K562 (cell line): ENCODE measurements at regions not wholly inside any gene's neighbourhood (a gene's known extent, or its start where the extent isn't known, plus 50 kb on each side); places are given as distances from the start of the nearest gene placed in this dataset.

Source experiments
- ATAC-seq: fragments of 200-7000 bp; cut with Tn5 transposase; 3 replicates; pipeline ENCODE4 v1.9.1; 2020; ENCODE audit warnings: moderate library complexity
- BruUV-seq: library from RNA; stranded (reverse); fragments of 400-500 nt; replicated peaks from 2 replicates; lab custom pipeline; 2021; lab: Mats Ljungman, UMichigan
- CTCF ChIA-PET: fragments of 300-600 bp; formaldehyde crosslinking; extraction: SDS; loops from one replicate; lab custom pipeline; 2021; ENCODE audit warnings: low intra/inter-chr PET ratio; lab: Yijun Ruan, JAX
- POLR2A ChIA-PET: fragments of 300-600, 350-650 bp; sonication (Branson Sonifier 250); formaldehyde crosslinking; extraction: SDS; loops from one replicate; lab custom pipeline; 2021; ENCODE audit warnings: antibody characterized with exemption, inconsistent platforms; lab: Yijun Ruan, JAX
- DNase-seq, 4 experiments: peaks; one replicate each; pipeline versions ENCODE4 v3.0.0 to v3.0.0-alpha.2; 2011 to 2018; ENCODE audit warnings: low spot score in 3 of 4, mixed read lengths in 3 of 4; ENCODE audit errors: extremely low read depth in 1 of 4
- FAIRE-seq: peaks from 2 replicates; lab custom pipeline; 2011; peaks lifted over from hg19 to GRCh38; lab: Jason Lieb, UNC
- H2AFZ ChIP-seq: 2 replicates; pipeline ENCODE4 v1.6.0; 2011; ENCODE audit warnings: low read depth, low read length, control low read depth, inconsistent platforms
- H3K27ac ChIP-seq: fragments of 200-600 bp; 3 replicates; pipeline ENCODE4 v1.8.0; 2011; ENCODE audit warnings: low read depth, mild to moderate bottlenecking, control low read depth, inconsistent platforms, low read length, moderate library complexity, mixed read lengths; ENCODE audit errors: extremely low read depth
- H3K27me3 ChIP-seq, 2 experiments: fragments of 300-600 bp in 1 of 2; 2 replicates in 1 of 2; 3 replicates in 1 of 2; pipeline versions ENCODE4 v1.6.0 to v1.8.0; 2011; ENCODE audit warnings: inconsistent platforms in 2 of 2, low read length in 2 of 2, mild to moderate bottlenecking in 1 of 2, mixed read lengths in 1 of 2, moderate library complexity in 1 of 2; ENCODE audit not compliant: control insufficient read depth in 2 of 2, insufficient read depth in 2 of 2
- H3K36me3 ChIP-seq: fragments of 300-600 bp; 3 replicates; pipeline ENCODE4 v1.8.0; 2011; ENCODE audit warnings: mild to moderate bottlenecking, low read length, inconsistent platforms; ENCODE audit not compliant: control insufficient read depth, insufficient read depth
- H3K4me1 ChIP-seq, 2 experiments: fragments of 200-600 bp in 1 of 2; replicated peaks in 1 of 2; 2 replicates in 1 of 2; 3 replicates in 1 of 2; pipeline versions ENCODE4 v1.5.1 to v1.8.0; 2011; ENCODE audit warnings: inconsistent platforms in 2 of 2, low read length in 2 of 2, mild to moderate bottlenecking in 1 of 2, mixed read lengths in 1 of 2, moderate library complexity in 1 of 2; ENCODE audit not compliant: control insufficient read depth in 2 of 2, insufficient read depth in 2 of 2
- H3K4me2 ChIP-seq: 2 replicates; pipeline ENCODE4 v1.6.1; 2011; ENCODE audit warnings: low read length, control low read depth, inconsistent platforms, mixed read lengths; ENCODE audit not compliant: insufficient read depth
- H3K4me3 ChIP-seq: fragments of 200-600 bp; sonication (generic), shearing (Covaris generic); 2 replicates; pipeline ENCODE4 v1.5.1; 2016; ENCODE audit warnings: control low read depth, inconsistent platforms
- H3K79me2 ChIP-seq: fragments of 200-600 bp; 3 replicates; pipeline ENCODE4 v1.8.0; 2011; ENCODE audit warnings: low read length, inconsistent platforms; ENCODE audit not compliant: control insufficient read depth, insufficient read depth
- H3K9ac ChIP-seq, 2 experiments: 2 replicates each; pipeline versions ENCODE4 v1.6.0 to v1.6.1; 2011; ENCODE audit warnings: low read depth in 2 of 2, low read length in 2 of 2, control low read depth in 1 of 2, inconsistent platforms in 1 of 2, mild to moderate bottlenecking in 1 of 2, mixed read lengths in 1 of 2; ENCODE audit not compliant: insufficient read depth in 1 of 2
- H3K9me1 ChIP-seq: one replicate; pipeline ENCODE4 v1.6.0; 2011; ENCODE audit warnings: inconsistent platforms, mild to moderate bottlenecking, low read length, moderate library complexity; ENCODE audit not compliant: control insufficient read depth, insufficient read depth
- H3K9me3 ChIP-seq: replicated peaks from 2 replicates; pipeline ENCODE4 v1.5.1; 2011; ENCODE audit warnings: low read depth, low read length, inconsistent platforms; ENCODE audit not compliant: control insufficient read depth, insufficient read depth
- H4K20me1 ChIP-seq: replicated peaks from 2 replicates; pipeline ENCODE4 v1.6.1; 2011; ENCODE audit warnings: low read length, inconsistent platforms, mixed read lengths; ENCODE audit not compliant: control insufficient read depth, insufficient read depth
- ATF1 ChIP-seq, 2 experiments: fragments of 450-650 bp in 1 of 2; IDR thresholded peaks; 2 replicates each; pipeline ENCODE4 v1.6.1; 2016; ENCODE audit warnings: missing compliant biosample characterization in 1 of 2, missing genetic modification characterization in 1 of 2
- CBX1 ChIP-seq: sonication (generic); IDR thresholded peaks from 2 replicates; pipeline ENCODE4 v1.6.1; 2016; ENCODE audit warnings: antibody characterized with exemption, low read depth, mild to moderate bottlenecking
- CLOCK ChIP-seq: fragments of 250-450 bp; sonication (Bioruptor Pico); IDR thresholded peaks from 2 replicates; pipeline ENCODE4 v1.4.0; 2020; ENCODE audit warnings: mild to moderate bottlenecking, moderate library complexity, borderline replicate concordance
- ELF2 ChIP-seq: fragments of 250-450 bp; sonication (Bioruptor Pico); IDR thresholded peaks from 2 replicates; pipeline ENCODE4 v1.5.0; 2021; ENCODE audit warnings: mild to moderate bottlenecking
- HDAC2 ChIP-seq: fragments of 450-650 bp; IDR thresholded peaks from 2 replicates; pipeline ENCODE4 v1.6.1; 2016; ENCODE audit warnings: mild to moderate bottlenecking
- HLTF ChIP-seq: fragments of 450-650 bp; IDR thresholded peaks from 2 replicates; pipeline ENCODE4 v1.6.1; 2016
- ILF3 ChIP-seq: fragments of 450-650 bp; IDR thresholded peaks from 2 replicates; pipeline ENCODE4 v1.6.1; 2018; ENCODE audit warnings: antibody characterized with exemption, mild to moderate bottlenecking, moderate library complexity, borderline replicate concordance
- KLF1 ChIP-seq: fragments of 450-650 bp; IDR thresholded peaks from 2 replicates; pipeline ENCODE4 v1.6.1; 2016; ENCODE audit warnings: missing genetic modification characterization, missing compliant biosample characterization
- SAFB2 ChIP-seq: fragments of 200-400 bp; formaldehyde crosslinking; IDR thresholded peaks from 2 replicates; pipeline ENCODE4 v1.6.1; 2018; ENCODE audit warnings: borderline replicate concordance, low read length, low read depth, moderate library complexity; ENCODE audit not compliant: severe bottlenecking
- ZNF717 ChIP-seq: fragments of 250-450 bp; sonication (Bioruptor Pico); IDR thresholded peaks from 2 replicates; pipeline ENCODE4 v1.5.0; 2021
- ZNF764 ChIP-seq: fragments of 250-450 bp; sonication (Bioruptor Pico); IDR thresholded peaks from 2 replicates; pipeline ENCODE4 v1.4.0; 2020; ENCODE audit warnings: low read depth, mild to moderate bottlenecking, moderate library complexity
- WGBS: fragments of 100-300 bp; shearing (Covaris generic); methylation state at CpG from one replicate; pipeline ENCODE4 v1.1.6; 2016; ENCODE audit warnings: low coverage, mixed read lengths; ENCODE audit not compliant: insufficient coverage; ENCODE audit errors: missing lambda C conversion rate; 5-methylcytosine and 5-hydroxymethylcytosine counted together
- in situ Hi-C: fragments of 300-500 bp; cut with MboI; formaldehyde crosslinking; loops from 4 replicates; pipeline ENCODE4 v1.15.0; 2018; ENCODE audit warnings: inconsistent platforms, mixed read lengths
- intact Hi-C: fragments of 100-400 bp; cut with micrococcal nuclease; formaldehyde crosslinking; loops from 2 replicates; pipeline ENCODE4 v1.14.2; 2022
- TF ChIP-seq, protein P1 (sequence below): fragments of 450-650 bp; IDR thresholded peaks from 2 replicates; pipeline ENCODE4 v1.6.1; 2014; ENCODE audit warnings: low read depth, mild to moderate bottlenecking, moderate library complexity, borderline replicate concordance

GRCh38 chr18:27824841-27825681, 351.9 kb downstream of the CDH2 start:
- TF ChIP-seq ZNF717 (CRISPR knock-in tag) (no peak), CBX1 (no peak), SAFB2 (no peak), HLTF (no peak), ZNF764 (no peak), HDAC2 (no peak), ILF3 (no peak), KLF1 (no peak), CLOCK (CRISPR knock-in tag) (no peak), ATF1 (CRISPR knock-in tag; IDR thresholded peaks at IDR 0.05) (no peak), ATF1 (tag; IDR thresholded peaks at IDR 0.05) (no peak), ELF2 (no peak)
- TF ChIP-seq, protein P1, sequence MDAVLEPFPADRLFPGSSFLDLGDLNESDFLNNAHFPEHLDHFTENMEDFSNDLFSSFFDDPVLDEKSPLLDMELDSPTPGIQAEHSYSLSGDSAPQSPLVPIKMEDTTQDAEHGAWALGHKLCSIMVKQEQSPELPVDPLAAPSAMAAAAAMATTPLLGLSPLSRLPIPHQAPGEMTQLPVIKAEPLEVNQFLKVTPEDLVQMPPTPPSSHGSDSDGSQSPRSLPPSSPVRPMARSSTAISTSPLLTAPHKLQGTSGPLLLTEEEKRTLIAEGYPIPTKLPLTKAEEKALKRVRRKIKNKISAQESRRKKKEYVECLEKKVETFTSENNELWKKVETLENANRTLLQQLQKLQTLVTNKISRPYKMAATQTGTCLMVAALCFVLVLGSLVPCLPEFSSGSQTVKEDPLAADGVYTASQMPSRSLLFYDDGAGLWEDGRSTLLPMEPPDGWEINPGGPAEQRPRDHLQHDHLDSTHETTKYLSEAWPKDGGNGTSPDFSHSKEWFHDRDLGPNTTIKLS, result no peak
- ATAC-seq (no peak), FAIRE-seq (no peak), DNase-seq (no peak)
- Histone ChIP-seq H3K4me3 (no peak overlapping the region), H3K9me3 (no peaks in the 10 kb centered on the region), H3K4me2 (no peak overlapping the region), H3K79me2 (no peaks in the 10 kb centered on the region), H3K27me3 (no peaks in the 10 kb centered on the region), H3K27ac (no peak overlapping the region), H3K4me1 (no peaks in the 10 kb centered on the region), H3K36me3 (no peaks in the 10 kb centered on the region), H3K9me1 (no peaks in the 10 kb centered on the region), H2AFZ (no peak overlapping the region), H4K20me1 (no peaks in the 10 kb centered on the region), H3K9ac (no peak overlapping the region)
- in situ Hi-C loops, result no loop called here
- CTCF ChIA-PET, result interaction anchor here (0.7 kb wide), 1 partner anchor 11 kb away, joined by 3 read pairs; no protein-coding TSS in a partner anchor
- BruUV-seq, result no TSS peak
- intact Hi-C loops, result no loop called here
- WGBS, result 0% methylated on average over 5 of the region's 5 CpGs
- POLR2A ChIA-PET, result no interaction called here
